ENCODE measurements at regions not wholly inside any gene's neighbourhood (a gene's known extent, or its start where the extent isn't known, plus 50 kb on each side); places are given as distances from the start of the nearest gene placed in this dataset.

DNA sequence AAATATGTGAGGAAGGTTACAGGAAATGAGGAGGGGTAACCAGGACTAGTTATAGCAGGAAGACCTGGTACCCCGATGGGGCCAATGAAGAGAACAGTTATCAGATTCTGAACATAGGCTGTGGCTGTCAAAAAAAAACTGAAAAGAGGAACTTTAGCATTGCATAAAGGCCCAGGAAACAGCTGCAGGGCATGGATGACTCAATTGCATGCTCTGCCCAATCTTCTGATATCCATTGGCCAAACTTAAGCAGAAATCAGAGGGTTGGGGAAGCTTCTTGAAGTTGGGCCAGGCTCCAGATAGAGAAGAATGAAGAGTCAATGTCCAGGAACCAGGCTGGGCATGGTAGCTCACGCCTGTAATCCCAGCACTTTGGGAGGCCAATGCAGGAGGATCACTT lies 1222.4 kb upstream of the PRKX start:
- Mint-ChIP-seq H3K27me3 (no peaks in the 10 kb centered on the region), H3K36me3 (no peaks in the 10 kb centered on the region), H3K9me3 (ENCODE audit: low read depth) (no peaks in the 10 kb centered on the region), H3K4me1 (ENCODE audit: low read depth) (no peaks in the 10 kb centered on the region), H3K4me3 (no peak overlapping the region), H3K27ac (no peak overlapping the region)

DNA sequence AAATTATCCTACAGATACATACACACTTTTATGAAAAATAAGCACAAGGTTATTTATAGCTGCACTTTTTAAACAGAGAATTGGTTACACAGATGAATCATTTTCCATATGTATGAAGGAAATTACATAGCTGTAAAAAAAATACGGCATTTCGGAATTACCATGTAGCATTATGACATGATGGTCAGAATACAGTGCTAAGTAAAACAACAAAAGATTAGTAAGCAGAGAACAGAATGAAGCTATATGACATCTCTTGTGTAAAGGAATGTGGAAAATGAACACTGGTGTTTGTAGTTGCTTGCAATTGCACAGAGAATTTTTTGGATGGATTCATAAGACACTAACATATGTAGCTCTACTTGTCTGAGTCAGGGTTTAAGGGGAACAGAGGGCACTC lies 1222.0 kb upstream of the PRKX start:
- no peaks in the 10 kb centered on the region for H3K27me3 Mint-ChIP-seq
- no peak overlapping the region for H3K4me3 Mint-ChIP-seq
- no peaks in the 10 kb centered on the region for H3K36me3 Mint-ChIP-seq
- H3K9me3 Mint-ChIP-seq (ENCODE audit: low read depth): no peaks in the 10 kb centered on the region
- H3K27ac Mint-ChIP-seq: no peak overlapping the region
- H3K4me1 Mint-ChIP-seq (ENCODE audit: low read depth): no peaks in the 10 kb centered on the region

DNA sequence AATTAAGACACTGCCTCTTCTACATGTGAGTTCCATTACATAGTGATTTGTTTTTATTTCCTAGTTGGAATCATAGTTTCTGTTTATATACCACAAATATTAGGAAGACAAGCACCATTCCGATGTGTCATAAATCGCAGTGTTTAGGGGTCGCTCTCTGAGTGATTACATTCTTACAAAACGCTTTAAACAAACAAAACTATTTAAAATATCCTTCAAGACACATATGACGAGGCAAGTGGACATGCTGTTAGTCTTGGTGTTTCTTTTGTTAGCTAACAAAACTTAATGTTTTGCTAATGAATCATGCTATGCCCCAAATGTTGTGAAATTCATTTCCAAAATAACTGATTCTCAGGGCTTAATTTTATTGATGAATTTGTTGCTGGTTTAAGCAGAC lies 1219.3 kb upstream of the PRKX start:
- no peaks in the 10 kb centered on the region for H3K4me1 Mint-ChIP-seq (ENCODE audit: low read depth)
- H3K4me3 Mint-ChIP-seq: no peak overlapping the region
- H3K36me3 Mint-ChIP-seq: no peaks in the 10 kb centered on the region
- H3K9me3 Mint-ChIP-seq (ENCODE audit: low read depth): no peaks in the 10 kb centered on the region
- H3K27me3 Mint-ChIP-seq: no peaks in the 10 kb centered on the region
- H3K27ac Mint-ChIP-seq: no peak overlapping the region

DNA sequence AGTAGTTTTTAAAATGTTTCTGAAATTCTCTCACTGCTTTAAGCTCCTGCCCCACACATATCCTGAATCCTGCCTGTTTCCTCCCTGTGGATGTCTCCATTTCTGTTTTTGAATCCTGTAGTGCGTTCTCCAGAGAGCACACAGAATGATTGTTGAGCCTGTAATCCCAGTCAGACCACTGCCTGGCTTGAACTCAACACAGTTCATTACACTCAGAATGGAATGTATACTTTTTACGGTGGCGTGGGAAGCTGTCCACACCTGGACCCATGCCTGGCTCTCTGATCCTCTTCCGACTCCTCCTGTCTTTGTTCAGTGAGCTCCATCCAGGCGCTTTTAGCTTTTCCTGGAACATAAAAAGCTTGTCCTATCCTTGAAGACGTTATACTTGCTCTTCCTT lies 1217.0 kb upstream of the PRKX start:
- no peaks in the 10 kb centered on the region for H3K27me3 Mint-ChIP-seq
- no peak overlapping the region for H3K4me3 Mint-ChIP-seq
- H3K27ac Mint-ChIP-seq: no peak overlapping the region
- H3K36me3 Mint-ChIP-seq: no peaks in the 10 kb centered on the region
- no peaks in the 10 kb centered on the region for H3K9me3 Mint-ChIP-seq (ENCODE audit: low read depth)
- no peaks in the 10 kb centered on the region for H3K4me1 Mint-ChIP-seq (ENCODE audit: low read depth)

DNA sequence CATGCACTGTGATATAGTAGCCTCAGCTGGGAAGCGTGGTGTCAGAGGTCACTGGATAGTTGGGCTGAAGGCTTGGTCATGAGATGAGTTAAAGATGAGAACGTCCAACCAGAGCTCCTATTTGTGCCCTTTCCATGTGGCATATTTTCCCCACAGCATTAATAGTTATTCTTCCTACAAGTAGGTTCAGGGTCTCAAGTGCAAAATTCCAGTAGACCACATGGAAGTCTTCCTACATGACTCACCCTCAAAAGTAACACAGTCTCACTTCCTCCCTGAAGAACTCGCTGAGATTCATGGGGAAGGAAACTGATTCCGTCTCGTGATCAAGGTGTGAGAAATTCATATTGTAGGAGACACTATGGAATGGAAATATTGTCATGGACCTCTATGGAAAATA lies 1212.5 kb upstream of the PRKX start:
- no peak overlapping the region for H3K27ac Mint-ChIP-seq
- H3K4me1 Mint-ChIP-seq (ENCODE audit: low read depth): no peaks in the 10 kb centered on the region
- H3K4me3 Mint-ChIP-seq: no peak overlapping the region
- H3K36me3 Mint-ChIP-seq: no peaks in the 10 kb centered on the region
- H3K9me3 Mint-ChIP-seq (ENCODE audit: low read depth): no peaks in the 10 kb centered on the region
- no peaks in the 10 kb centered on the region for H3K27me3 Mint-ChIP-seq

DNA sequence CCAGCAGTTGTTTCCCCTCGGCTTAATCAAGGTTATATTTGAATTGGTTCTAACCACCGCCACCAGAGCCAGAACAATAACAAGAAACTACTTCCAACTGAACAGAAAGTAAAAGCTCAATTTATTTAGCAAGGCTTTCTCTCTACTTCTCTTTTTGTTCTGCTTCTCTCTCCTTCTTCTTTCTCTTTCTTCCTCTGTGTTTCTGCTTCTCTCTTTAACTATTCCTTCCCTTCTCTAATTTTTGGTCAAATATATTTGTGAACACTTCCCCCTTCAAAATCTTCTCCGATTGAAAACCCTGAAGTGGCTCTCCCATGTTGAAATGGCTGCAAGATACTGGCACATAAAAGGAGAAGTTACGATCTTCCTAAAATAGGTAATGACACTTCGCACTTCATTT lies 1195.9 kb upstream of the PRKX start:
- no peaks in the 10 kb centered on the region for H3K36me3 Mint-ChIP-seq
- H3K27me3 Mint-ChIP-seq: no peaks in the 10 kb centered on the region
- no peak overlapping the region for H3K27ac Mint-ChIP-seq
- no peak overlapping the region for H3K4me3 Mint-ChIP-seq
- no peaks in the 10 kb centered on the region for H3K4me1 Mint-ChIP-seq (ENCODE audit: low read depth)
- H3K9me3 Mint-ChIP-seq (ENCODE audit: low read depth): no peaks in the 10 kb centered on the region

DNA sequence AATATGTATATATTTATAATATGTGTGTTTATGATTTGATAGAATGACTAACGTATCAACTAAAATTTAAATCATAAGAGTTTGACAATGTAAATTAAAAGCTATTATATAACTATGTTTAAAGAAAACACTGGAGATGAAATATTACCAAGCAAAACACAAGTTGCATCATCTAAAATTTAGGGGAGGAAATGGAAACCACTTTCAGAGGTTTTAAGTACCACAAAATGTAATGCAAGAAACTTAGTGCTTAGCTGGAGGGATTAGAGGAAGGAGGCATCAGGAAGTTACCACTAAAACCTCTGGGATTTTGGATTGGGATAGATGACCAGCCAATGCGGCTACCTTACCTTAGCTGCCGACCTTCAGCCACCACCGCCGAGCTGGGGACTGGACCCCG lies 1192.1 kb upstream of the PRKX start:
- no peaks in the 10 kb centered on the region for H3K4me1 Mint-ChIP-seq (ENCODE audit: low read depth)
- H3K4me3 Mint-ChIP-seq: no peak overlapping the region
- H3K27ac Mint-ChIP-seq: no peak overlapping the region
- no peaks in the 10 kb centered on the region for H3K9me3 Mint-ChIP-seq (ENCODE audit: low read depth)
- H3K27me3 Mint-ChIP-seq: no peaks in the 10 kb centered on the region
- H3K36me3 Mint-ChIP-seq: no peaks in the 10 kb centered on the region

DNA sequence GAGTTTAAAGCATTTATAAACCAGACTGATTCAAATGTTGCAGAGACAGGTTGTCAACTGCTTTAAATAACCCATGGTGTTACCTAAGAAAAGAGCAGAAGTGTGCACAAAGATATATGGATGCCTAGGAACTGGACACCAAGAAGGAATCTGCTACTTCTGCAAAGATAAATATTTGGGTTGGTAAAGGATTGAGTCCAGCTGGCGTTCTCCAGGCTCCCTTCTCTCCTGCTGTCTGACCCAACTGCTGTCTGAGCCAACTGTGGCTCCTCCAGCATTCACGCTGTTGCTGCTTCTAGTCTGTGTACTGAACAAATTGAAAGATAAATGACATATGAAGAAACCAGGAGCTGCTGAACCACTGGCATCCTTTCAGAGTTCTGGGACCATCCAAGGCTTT lies 1167.8 kb upstream of the PRKX start:
- H3K36me3 Mint-ChIP-seq: no peaks in the 10 kb centered on the region
- H3K27me3 Mint-ChIP-seq: no peaks in the 10 kb centered on the region
- H3K9me3 Mint-ChIP-seq (ENCODE audit: low read depth): no peaks in the 10 kb centered on the region
- H3K4me3 Mint-ChIP-seq: no peak overlapping the region
- H3K27ac Mint-ChIP-seq: no peak overlapping the region
- no peaks in the 10 kb centered on the region for H3K4me1 Mint-ChIP-seq (ENCODE audit: low read depth)

DNA sequence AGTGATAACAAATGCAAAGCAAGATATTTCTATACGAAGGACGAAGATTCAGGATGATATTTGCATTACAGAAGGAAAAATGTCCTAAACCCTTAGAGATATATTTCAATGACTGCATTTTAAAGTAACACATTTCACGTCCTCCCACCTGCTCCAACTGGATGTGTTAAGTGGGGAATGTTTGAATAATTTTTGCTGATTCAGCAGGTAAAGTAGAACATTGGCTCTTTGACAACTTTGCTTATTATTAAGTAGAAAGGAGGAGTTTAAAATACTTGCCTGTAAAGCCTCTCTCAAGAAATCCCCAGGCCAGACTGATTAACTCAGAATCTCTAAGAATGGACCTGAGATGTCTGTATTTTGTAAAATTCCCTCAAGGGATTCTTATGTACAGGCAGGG lies 1165.2 kb upstream of the PRKX start:
- no peak overlapping the region for H3K4me3 Mint-ChIP-seq
- H3K27me3 Mint-ChIP-seq: no peaks in the 10 kb centered on the region
- H3K27ac Mint-ChIP-seq: no peak overlapping the region
- H3K4me1 Mint-ChIP-seq (ENCODE audit: low read depth): no peaks in the 10 kb centered on the region
- no peaks in the 10 kb centered on the region for H3K9me3 Mint-ChIP-seq (ENCODE audit: low read depth)
- no peaks in the 10 kb centered on the region for H3K36me3 Mint-ChIP-seq

DNA sequence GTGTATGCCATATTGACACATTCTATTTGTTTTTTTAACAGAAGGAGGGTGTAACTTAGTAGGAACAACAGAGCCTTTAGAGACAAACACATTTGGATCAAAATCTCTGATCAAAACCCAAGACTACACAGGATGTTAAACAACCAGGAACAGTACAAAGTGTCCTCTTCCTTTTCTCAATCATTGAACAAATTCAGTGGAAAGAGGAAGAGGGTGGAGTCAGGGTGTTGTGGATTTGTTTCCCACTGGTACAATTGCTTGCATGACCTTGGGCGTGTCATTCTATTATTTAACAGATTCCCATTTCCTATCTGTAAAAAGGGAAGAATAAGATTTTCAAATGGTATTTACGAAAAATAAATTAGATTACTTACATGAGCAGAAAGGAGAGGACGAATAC lies 1162.8 kb upstream of the PRKX start:
- no peaks in the 10 kb centered on the region for H3K4me1 Mint-ChIP-seq (ENCODE audit: low read depth)
- no peak overlapping the region for H3K27ac Mint-ChIP-seq
- no peak overlapping the region for H3K4me3 Mint-ChIP-seq
- H3K9me3 Mint-ChIP-seq (ENCODE audit: low read depth): no peaks in the 10 kb centered on the region
- no peaks in the 10 kb centered on the region for H3K27me3 Mint-ChIP-seq
- H3K36me3 Mint-ChIP-seq: no peaks in the 10 kb centered on the region

DNA sequence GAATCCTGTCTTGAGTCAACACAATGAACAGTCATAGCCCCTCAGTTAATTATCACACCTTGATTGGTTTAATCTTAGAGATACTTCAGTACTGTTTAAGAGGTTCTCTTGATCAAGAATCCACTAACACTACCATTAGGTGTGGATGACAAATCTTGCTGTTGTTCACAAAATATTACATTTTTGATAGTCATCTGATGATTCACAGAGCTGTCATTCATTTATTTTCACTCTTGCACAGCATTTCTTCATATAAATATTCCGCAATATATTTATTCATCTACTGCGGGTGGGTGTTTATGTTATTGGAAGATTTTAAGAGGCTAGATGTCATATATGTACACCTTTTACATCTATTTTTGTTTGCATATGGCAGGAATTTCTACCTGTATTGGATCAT lies 1138.1 kb upstream of the PRKX start:
- Mint-ChIP-seq H3K27me3 (no peaks in the 10 kb centered on the region), H3K4me1 (ENCODE audit: low read depth) (no peaks in the 10 kb centered on the region), H3K36me3 (no peaks in the 10 kb centered on the region), H3K4me3 (no peak overlapping the region), H3K9me3 (ENCODE audit: low read depth) (peaks cover 3% of the 10 kb centered on the region), H3K27ac (no peak overlapping the region)

DNA sequence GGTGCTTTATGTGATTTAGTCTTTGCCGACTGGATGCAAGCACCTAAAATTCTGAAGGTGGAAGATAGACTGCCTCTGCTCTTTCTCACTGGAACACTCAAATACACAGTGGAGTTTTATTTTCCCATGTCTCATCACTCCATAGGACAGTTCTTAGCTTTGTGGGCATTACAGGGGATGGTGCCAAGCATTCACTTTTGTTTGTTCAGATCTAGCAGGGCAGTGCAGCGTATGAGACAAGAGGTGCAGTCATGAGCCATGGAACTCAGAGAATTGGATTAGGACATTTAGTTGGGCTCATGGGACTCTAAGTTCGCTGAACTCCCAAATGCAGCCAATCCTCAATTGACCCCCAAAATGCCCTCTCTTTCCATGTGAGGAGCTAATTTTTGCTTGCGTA lies 1136.9 kb upstream of the PRKX start:
- Mint-ChIP-seq H3K4me1 (ENCODE audit: low read depth) (no peaks in the 10 kb centered on the region), H3K27me3 (no peaks in the 10 kb centered on the region), H3K36me3 (no peaks in the 10 kb centered on the region), H3K4me3 (no peak overlapping the region), H3K9me3 (ENCODE audit: low read depth) (peaks cover 3% of the 10 kb centered on the region), H3K27ac (no peak overlapping the region)

DNA sequence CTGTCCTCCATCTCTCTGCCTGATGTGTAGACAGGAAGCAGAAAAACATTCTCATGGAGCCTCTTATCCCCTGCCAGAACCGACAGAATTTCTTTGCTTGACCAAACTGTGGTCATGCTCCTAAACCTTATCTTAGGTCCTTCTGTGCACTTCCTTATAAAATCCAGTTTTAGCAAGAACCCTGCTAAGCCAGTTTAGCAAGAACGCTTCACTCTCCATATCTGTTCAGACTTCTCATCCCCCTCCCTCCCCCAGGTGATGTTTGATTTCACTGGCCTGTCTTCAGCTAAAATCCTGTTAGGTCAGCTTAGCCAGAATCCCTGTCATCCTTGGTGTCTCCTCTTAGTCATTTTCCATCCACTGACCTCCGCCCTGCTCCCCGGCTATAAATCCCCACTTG lies 1130.9 kb upstream of the PRKX start:
- H3K4me3 Mint-ChIP-seq: no peak overlapping the region
- H3K27ac Mint-ChIP-seq: no peak overlapping the region

DNA sequence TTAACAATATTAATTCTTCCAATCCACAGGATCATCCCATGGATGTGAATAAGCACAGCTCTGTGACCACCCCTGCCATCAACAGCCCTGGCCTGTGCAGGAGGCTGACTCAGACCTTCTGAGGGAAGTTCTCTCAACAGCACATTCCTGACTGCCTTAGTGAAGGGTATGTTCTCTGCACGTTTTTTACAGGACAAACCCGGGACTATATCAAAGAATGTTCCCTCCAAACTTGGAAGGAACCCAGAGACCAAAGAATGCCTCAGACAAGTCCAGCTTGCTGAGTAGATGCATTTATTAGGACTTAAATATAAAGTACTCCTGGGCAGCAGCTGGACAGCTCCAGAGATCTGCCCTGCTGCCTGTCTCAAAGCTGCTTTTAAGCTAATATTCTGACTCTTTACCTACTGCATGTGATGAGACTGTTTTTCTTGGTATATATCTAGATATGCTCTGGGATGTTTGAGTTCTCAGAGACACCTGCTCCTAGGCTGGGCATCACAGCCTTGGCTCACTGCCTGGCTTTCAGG lies 1127.8 kb upstream of the PRKX start:
- no peak overlapping the region for H3K4me3 Mint-ChIP-seq
- no peaks in the 10 kb centered on the region for H3K27me3 Mint-ChIP-seq
- H3K27ac Mint-ChIP-seq: no peak overlapping the region
- no peaks in the 10 kb centered on the region for H3K36me3 Mint-ChIP-seq
- no peaks in the 10 kb centered on the region for H3K4me1 Mint-ChIP-seq (ENCODE audit: low read depth)
- H3K9me3 Mint-ChIP-seq (ENCODE audit: low read depth): peaks cover 11% of the 10 kb centered on the region

More for the DNA sequence above, 1130.9 kb upstream of the PRKX start:
- Mint-ChIP-seq H3K36me3 (no peaks in the 10 kb centered on the region), H3K27me3 (no peaks in the 10 kb centered on the region), H3K4me1 (ENCODE audit: low read depth) (no peaks in the 10 kb centered on the region), H3K9me3 (ENCODE audit: low read depth) (peaks cover 11% of the 10 kb centered on the region)

DNA sequence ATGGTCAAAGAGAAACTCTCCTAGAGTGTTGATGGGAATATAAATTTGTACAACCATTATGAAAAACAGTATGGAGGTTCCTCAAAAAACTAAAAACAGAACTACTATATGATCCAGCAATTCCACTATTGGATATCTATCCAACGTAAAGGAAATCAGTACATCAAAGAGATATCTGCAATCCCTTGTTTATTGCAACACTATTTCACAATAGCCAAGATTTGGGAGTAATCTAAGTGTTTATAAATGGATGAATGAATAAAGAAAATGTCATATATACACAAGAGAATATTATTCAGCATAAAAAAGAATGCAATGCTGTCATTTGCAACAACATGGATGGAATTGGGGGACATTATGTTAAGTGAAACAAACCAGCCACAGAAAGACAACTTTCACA lies 1118.1 kb upstream of the PRKX start:
- Mint-ChIP-seq H3K36me3 (no peaks in the 10 kb centered on the region), H3K4me1 (ENCODE audit: low read depth) (no peaks in the 10 kb centered on the region), H3K9me3 (ENCODE audit: low read depth) (peaks cover 9% of the 10 kb centered on the region), H3K4me3 (no peak overlapping the region), H3K27ac (no peak overlapping the region), H3K27me3 (no peaks in the 10 kb centered on the region)

DNA sequence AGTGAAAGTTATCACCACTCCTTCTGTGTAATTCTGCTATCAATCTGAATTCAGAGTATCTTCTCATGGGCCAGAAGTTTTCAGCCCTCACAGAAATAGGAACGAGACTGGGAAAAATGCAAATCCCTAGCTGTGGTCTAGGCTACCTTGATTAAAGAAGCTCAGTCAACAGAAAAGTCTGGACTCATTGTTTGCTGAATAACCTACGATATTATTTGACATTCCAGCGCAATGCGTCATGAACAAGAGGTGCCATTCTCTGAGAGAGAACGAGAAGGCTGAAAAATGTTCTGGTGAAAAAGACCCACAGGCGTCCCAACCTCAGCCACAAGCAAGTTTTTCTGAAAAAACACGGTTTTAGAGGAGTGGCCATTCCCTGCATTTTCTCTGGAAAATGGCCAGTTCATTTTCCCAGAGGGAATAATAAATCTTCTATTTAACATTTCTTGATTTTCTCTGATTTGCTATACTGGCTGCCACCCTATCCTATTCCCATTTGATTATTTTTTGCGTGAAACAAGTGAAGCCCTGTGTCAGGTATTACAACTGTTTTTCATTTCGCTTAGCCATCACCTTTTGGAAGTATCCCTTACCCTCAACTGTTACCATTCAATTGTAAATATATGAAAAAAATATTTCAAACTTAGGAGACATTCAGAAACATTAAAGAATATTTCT lies 1117.6 kb upstream of the PRKX start:
- no peak overlapping the region for H3K27ac Mint-ChIP-seq
- peaks cover 6% of the 10 kb centered on the region for H3K9me3 Mint-ChIP-seq (ENCODE audit: low read depth)
- H3K36me3 Mint-ChIP-seq: no peaks in the 10 kb centered on the region
- no peaks in the 10 kb centered on the region for H3K27me3 Mint-ChIP-seq
- no peaks in the 10 kb centered on the region for H3K4me1 Mint-ChIP-seq (ENCODE audit: low read depth)
- H3K4me3 Mint-ChIP-seq: no peak overlapping the region
